ENCODE measurements at regions not wholly inside any gene's neighbourhood (a gene's known extent, or its start where the extent isn't known, plus 50 kb on each side); places are given as distances from the start of the nearest gene placed in this dataset.
A peak's percentile ranks its signal among the peaks of the same experiment; 100 is the strongest.

GRCh38 chr1:228796945-228797344 lies 61.7 kb downstream of the RHOU start:
- peak; percentile 24 for DNase-seq

- DNase-seq, result no peak
These were observed 62.8 kb downstream of the RHOU start for GRCh38 chr1:228798035-228798434.

- no peak for DNase-seq
These were observed 63.3 kb downstream of the RHOU start for GRCh38 chr1:228798548-228798947.

GRCh38 chr1:228799924-228800323 lies 64.6 kb downstream of the RHOU start:
- DNase-seq, result no peak

GRCh38 chr1:228801068-228801467 lies 65.8 kb downstream of the RHOU start:
- no peak for DNase-seq

- no peak for DNase-seq
These were observed 67.3 kb downstream of the RHOU start for GRCh38 chr1:228802386-228803220.

- no peak for DNase-seq
These were observed 68.1 kb downstream of the RHOU start for GRCh38 chr1:228803421-228803820.

- no peak for DNase-seq
These were observed 68.9 kb downstream of the RHOU start for GRCh38 chr1:228804173-228804572.

GRCh38 chr1:228804640-228805413 lies 69.5 kb downstream of the RHOU start:
- peak; percentile 28 for DNase-seq

GRCh38 chr1:228807904-228808605 lies 72.8 kb downstream of the RHOU start:
- DNase-seq, result no peak

GRCh38 chr1:228809621-228810394 lies 74.5 kb downstream of the RHOU start:
- DNase-seq, result no peak

GRCh38 chr1:228810395-228810758 lies 75.1 kb downstream of the RHOU start:
- DNase-seq, result no peak

GRCh38 chr1:228810878-228811711 lies 75.8 kb downstream of the RHOU start:
- DNase-seq, result no peak

GRCh38 chr1:228811712-228812305 lies 76.5 kb downstream of the RHOU start:
- DNase-seq, result no peak

GRCh38 chr1:228812961-228813360 lies 77.7 kb downstream of the RHOU start:
- no peak for DNase-seq

GRCh38 chr1:228814176-228814575 lies 78.9 kb downstream of the RHOU start:
- no peak for DNase-seq

- no peak for DNase-seq
These were observed 83.0 kb downstream of the RHOU start for GRCh38 chr1:228818296-228818695.

- DNase-seq, result no peak
These were observed 83.8 kb downstream of the RHOU start for GRCh38 chr1:228818928-228819630.

GRCh38 chr1:228821252-228821651 lies 86.0 kb downstream of the RHOU start:
- DNase-seq, result no peak

- no peak for DNase-seq
These were observed 87.9 kb downstream of the RHOU start for GRCh38 chr1:228823200-228823599.

- no peak for DNase-seq
These were observed 89.1 kb downstream of the RHOU start for GRCh38 chr1:228824366-228824765.
